ENCODE measurements at regions not wholly inside any gene's neighbourhood (a gene's known extent, or its start where the extent isn't known, plus 50 kb on each side); places are given as distances from the start of the nearest gene placed in this dataset.
"Not testable (repeated sequence)": the region's sequence is repeated elsewhere in the genome, so short reads cannot be mapped to it uniquely, and the experiment has no call there.

DNA sequence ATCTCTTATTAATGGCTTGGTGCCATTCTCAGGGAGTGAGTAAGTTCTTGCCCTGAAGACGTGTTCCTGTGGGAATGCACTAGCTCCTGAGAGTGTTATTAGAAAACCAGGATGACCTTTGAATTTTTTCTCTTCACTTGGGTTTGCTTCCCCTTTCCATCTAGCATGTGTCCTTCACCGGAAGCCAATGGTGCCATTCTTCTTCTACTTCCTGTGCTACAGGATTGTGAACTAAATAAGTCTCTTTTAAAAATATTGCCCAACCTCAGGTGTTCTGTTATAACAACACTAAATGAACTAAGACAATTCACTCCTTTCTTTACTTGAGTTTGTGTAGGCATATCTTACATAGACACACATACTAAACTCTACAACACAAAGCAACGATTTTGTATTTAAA, 447.0 kb downstream of the SOX11 start:
- no peak for DNase-seq (ENCODE audit: low read depth)

DNA sequence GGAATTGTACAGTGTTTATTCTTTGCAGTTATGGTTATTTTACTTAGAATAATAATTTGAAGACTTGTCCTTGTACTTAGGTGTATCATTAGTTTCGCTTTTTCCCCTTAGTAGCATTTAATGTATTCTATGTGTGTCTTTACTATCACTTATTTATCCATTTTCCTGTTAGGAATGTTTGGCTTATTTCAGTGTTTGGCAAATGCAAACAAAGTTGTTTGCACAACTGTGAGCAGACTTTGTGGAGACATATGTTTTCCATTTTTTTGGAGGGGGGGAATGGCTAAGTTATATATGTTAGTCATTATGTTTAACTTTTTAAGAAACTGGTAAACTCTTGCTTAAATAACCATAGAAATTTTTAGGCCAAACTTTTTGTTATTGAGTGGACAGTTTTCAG, 447.7 kb downstream of the SOX11 start:
- no peak for DNase-seq (ENCODE audit: low read depth)

DNA sequence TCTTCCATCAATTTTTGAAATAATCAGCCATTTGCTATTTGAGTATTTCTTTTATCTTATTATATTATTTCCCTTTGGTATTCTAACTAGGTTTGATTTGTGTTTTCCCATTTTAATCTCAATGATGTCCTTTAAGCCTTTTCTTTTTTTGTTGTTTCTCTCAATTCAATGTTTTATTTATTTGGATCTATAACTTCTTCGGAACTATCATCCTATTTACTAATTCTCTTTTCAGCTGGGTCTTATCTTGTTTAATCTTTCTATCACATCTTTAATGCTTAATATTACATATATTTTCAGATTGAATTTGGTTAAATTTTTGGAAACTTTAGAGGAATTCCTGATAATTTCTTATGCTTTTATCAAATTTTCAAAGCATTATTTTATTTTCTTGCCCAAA, 448.3 kb downstream of the SOX11 start:
- DNase-seq (ENCODE audit: low read depth), result no peak

DNA sequence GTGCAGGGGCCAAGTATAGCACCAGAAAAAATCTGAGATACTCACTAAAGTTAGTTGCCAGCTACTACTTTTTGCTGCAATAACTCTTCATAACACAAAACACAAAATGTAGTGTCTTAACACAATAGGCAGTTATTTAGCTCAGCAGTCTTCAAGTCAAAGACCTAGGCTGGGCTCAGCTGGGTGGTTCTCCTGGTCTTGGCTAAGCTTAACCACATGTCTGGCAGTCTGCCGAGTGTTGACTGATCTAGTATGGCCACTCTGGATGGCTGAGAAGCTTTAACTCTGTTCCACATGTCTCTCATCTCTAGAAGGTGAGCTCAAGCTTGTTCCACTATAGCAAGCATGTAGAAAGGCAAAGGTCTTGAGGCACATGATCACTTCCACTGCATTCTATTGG, 451.6 kb downstream of the SOX11 start:
- DNase-seq (ENCODE audit: low read depth), result no peak

DNA sequence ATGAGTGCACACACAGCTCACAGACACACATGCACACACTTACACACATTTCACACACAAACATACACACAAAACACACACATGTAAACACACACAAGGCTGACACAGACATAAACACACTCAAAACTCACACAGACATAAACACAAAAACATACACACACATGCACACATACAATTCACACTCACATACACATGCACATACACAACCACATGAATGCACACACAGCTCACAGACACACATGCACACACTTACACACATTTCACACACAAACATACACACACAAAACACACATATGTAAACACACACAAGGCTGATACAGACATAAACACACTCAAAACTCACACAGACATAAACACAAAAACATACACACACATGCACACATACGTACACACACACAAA, 455.0 kb downstream of the SOX11 start:
- DNase-seq (ENCODE audit: low read depth), result not testable (repeated sequence)

DNA sequence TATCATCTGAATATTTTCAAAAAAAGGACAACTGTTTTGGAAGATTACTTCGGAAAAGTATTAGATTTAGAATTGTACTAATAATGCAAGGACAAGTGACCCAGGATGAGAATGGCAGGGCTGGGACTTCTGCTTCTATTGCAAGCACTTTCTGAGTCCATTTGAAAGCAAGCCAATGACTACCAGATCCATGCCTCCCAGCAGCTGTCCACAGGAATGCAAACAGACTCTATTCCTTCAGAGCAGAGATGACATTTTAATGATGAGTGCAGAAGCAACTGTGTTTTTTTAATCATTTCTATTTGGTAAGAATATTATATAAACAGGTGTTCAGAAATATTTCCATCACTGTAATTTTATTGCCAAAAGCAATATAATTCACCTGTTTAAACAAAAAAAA, 456.7 kb downstream of the SOX11 start:
- DNase-seq (ENCODE audit: low read depth), result no peak

DNA sequence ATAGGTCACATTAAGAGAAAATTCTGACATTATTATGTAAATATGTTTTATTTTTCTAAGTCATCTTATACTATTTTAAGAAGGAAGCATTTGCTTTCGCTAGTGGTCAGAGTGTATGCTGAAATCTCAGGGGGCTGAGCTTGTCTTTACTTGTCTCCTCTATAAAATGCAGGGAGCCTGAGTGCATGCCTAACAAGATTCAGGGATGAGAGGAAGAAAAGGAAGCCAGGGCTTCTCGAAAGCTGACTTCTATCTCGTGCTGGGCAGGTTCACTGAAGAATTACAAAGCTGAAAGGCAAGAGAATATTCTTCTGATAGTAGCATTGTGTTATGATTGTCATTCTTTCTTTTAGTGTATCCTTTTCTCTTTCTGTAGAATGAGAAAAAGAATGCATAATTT, 467.4 kb downstream of the SOX11 start:
- DNase-seq (ENCODE audit: low read depth), result no peak

DNA sequence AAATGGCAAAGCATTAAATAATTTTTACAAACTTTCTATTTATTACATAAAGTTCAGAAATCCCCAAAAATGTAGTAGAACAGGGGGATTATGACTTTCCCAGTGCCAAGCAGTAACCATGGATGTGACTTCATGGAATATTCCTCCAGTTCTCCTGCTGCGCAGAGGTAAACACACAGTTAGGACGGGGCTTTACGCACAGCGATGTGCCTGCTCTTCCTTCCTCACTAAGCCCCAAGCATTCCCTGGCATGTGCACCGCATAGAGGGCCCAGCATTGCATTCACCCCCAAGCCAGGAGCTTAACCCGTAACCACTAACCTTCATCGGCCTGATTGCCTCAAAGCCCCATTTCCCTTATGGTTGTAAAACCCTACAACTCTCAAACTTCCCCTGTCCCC, 471.7 kb downstream of the SOX11 start:
- no peak for DNase-seq (ENCODE audit: low read depth)

DNA sequence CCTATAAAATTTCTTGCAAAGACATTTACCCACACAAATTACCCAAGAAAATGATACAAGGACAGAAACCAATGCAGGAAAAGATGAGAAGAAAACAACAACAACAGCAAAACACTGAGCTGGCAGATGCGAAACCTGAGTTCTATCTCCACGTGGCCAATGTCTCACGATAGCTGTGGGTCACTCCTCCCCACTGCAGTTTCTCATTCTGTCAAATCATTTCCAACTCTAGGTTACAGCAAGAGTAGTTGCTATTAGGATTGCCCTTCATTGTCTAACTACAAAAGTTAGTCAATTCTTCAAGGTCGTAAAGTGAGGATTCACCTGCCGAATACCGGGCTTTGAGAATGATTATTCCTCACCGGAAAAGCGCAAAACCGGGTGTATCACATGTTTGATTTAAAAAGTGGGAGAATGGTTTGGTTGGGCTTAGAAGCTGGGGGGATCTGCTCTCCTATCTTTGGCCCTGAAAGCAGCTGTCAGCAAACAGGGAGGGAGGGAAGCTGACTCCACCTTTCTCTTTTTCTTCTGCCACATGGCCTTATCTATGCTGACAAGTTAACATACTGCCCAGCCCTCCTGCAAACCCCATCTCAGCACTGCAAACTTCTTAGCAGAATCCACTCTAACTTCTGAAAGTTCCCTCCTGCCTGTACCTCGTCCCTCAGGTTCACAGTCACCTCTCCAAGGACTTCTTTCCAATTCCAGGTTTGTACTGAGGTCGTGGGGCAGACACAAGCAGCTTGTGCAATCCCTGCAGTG, 473.0 kb downstream of the SOX11 start:
- no peak for DNase-seq (ENCODE audit: low read depth)

DNA sequence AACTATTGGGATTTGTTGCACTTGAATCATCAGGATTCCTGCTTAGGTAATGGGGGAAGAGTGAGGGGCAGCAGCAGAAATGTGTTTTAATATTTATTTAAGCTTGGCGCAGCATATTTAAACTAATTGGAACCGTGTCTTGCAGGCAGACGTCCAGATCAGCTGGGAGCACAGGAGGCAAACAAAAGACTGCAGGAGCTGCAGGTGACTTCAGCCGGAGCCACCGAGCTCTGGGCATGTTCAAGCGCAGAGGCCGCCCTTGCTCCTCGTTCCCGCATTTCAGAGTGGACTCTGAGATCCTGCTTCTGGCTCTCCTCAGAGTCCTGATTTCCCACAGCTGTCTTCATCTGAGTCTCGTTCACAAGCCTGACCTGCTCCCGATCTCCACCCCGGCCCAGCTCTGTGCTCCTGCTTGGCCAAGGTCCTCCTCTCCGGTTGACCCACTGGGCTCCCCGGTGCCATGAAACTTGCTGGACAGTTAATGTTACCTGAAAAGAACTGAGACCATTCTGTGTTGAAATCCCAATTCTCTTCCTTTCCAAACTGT, 475.5 kb downstream of the SOX11 start:
- no peak for DNase-seq (ENCODE audit: low read depth)

DNA sequence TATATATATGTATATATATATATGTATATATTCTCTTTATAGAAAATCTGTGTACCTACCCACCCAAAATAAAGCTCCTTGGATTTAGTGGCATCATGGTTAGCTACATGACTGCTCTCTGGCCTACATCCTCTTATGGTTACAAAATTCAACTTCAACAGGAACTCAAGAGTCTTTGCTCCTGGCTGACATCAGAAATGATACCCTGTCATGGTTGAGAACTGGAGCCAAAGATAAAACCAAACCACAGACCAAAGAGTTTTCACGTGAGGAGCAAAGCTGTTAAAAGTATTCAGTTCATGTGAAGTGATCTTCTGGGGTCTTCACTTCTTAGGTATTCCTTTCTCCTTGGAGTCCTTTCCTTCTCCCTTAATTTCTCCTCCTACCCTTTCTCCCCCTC, 476.3 kb downstream of the SOX11 start:
- no peak for DNase-seq (ENCODE audit: low read depth)

DNA sequence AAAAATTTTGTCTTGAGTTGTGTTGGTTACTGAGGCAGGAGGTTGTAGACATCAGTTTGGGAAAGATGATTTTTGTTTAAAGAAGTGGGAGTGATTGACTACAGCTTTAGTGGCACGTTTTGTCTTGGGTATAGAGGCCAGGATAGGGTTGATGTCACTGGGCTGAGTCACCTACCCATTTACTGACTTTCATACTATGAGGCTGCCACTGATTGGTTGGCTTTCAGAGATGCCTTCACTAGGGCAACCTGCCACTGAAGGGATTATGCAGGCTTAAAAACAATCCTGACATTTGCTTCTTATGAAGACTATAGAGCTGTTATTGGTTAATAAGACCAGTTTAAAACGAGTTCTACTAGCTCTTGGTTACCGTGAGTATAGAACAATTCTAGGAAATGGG, 479.1 kb downstream of the SOX11 start:
- no peak for DNase-seq (ENCODE audit: low read depth)

DNA sequence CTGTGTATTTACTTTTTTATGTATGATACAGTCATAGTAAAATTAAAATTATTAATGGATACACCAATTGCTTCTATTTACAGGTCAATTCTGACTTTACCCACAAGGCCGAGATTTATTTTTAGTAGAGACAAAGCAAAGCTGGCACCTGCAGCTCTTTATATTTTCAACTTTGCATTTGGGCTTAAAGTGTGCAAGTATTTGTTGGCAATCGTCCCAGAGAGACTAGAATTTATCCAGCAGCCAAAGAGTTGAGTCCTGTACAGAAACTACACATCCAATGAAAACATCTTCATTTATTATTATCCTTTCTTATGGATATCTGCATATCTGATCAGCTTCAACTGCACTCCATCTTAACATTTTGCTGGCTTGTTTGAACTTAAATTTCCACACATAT, 485.6 kb downstream of the SOX11 start:
- DNase-seq (ENCODE audit: low read depth), result no peak

DNA sequence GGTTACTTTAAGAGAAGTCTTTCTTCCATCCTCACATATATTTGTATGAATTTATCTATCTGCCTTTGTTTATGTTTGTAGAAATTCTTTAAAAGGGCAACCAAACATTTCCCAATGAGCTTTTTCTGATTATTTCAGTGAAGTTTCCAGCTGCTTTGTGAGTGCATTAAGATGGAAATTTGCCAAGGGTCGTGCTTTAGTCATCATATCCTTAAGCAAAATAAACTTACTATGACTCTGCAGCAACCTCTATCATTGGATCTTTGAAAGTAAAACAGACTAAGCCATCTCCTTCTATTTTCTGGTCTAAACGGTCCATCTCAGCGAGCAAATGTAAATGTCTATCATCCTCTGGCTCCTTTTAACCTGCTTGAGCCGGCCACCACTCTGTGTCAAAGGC, 489.3 kb downstream of the SOX11 start:
- DNase-seq (ENCODE audit: low read depth), result no peak

DNA sequence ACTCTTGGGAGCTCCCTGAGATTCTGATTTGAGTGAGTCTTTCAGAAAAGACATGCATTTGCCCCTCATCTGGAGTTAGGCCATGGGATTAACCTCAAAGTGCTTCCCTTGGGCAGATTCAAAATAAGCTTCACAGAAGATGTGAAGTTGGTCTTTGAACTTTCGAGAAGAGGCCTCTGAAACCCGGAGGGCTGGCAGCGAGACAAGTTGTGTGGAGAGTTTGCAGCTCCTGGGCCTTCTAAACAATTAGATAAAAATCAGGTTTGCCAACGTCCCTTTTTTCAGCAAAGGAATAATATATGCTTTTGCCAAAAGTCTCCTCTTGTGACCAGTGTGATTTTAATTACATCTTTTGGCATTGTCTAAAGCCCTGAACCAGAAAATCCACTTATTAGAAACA, 489.7 kb downstream of the SOX11 start:
- no peak for DNase-seq (ENCODE audit: low read depth)

DNA sequence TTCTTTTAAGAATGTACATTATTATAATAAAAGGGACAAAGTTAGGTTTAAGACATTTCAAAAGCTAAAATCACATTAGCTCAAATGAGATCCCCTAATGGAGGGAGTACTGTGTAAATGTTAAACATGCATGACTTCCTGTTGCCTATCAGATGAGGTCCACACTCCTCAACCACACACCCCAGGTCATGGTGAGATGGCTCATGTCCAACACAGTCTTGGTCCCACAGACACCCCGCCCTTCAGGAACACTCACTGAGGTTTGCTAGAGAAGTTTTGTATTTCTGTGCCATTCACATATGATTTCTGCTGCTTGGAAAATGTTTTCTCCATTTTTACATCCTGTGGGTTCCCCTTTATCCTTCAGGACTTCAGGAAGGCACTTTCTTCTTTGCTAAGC, 491.0 kb downstream of the SOX11 start:
- no peak for DNase-seq (ENCODE audit: low read depth)

DNA sequence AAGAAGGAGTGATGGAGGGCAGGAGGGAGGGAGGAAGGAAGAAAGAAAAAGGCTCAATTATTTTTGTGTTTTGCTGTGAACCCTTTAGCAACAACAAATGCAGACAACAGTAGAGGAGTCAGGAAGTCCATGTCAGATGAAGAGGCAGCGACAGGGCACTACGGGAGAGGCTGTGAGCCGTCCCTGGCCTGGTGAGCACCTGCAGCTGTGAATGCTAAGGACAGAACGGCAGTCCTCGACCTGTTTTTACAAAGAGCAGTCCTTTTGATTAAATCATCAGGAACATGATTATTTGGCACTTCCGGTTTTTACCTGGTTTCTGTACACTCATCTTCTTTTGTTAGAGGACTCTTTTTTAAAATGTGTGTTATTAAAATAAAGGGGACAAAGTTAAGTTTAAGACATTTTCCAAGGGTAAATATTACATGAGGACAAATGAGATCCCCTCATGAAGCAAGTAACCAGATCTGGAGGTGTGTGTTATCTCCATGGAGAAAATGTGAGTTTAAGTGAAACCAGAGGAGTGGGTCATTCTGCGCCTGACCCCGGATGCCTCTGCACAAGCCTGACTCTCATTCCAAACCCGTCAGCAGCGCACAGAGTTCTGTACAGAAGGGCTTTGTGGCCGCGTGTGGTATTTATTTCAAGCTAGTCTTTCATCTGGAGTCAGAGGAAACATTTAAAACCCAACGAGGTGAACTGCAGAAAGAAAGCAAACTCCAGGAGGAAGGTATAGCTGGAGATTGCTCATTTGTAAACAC, 492.5 kb downstream of the SOX11 start:
- no peak for DNase-seq (ENCODE audit: low read depth)

DNA sequence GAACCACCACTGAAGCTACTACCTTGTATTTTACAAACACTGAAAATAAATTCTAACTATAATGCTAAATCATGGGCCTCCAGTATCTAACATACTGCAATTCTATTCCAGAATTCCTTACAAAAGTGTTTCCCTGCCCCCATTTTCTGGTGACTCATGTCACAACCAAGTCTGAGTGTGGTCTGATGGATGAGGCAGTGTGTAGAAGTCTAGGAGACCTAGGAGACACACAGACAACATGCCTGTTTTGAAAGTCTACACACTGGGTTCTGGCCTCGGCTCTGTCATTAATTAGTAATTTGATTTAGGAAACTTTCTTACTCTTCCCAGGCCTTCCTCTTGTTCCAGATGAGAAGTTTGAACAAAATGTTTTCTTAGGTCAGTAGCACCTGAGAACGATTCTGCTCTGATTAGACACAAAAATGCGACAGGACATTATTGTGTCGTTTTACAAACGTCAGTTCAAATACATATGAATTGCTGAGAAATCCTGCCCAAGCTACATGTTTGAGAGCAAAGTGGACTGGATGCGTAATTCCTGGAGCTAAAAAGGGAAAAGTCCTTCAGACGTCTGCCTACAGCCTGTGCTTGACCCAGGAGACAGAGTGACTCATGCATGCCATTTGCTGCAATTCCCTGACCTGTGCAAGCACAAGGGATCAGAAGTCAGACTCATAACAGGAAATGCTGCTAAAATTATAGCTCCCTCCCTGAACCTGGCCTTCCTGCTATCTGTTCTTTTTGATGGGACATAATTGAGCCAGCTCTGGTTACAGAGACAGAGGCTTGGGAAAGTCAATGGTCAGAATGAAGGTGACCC, 494.4 kb downstream of the SOX11 start:
- no peak for DNase-seq (ENCODE audit: low read depth)

DNA sequence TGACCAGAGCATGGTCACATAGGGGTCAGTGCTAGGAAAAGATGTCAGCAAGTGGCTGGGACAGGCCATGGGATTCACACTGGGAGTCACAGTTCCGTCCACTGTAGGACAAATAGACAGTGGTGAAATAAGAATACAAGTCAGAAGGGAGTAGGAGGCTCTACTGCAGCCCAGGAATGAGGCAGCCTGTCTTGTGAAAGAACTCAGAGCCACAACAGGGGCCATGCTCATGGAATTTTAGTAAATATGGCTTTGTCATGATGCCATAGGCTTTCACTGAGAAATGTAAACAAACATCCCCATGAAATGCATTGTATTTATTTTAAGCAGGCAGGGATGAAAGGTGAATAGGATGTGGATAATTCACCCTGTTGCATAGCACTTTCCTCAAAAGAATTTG, 504.3 kb downstream of the SOX11 start:
- no peak for DNase-seq (ENCODE audit: low read depth)

DNA sequence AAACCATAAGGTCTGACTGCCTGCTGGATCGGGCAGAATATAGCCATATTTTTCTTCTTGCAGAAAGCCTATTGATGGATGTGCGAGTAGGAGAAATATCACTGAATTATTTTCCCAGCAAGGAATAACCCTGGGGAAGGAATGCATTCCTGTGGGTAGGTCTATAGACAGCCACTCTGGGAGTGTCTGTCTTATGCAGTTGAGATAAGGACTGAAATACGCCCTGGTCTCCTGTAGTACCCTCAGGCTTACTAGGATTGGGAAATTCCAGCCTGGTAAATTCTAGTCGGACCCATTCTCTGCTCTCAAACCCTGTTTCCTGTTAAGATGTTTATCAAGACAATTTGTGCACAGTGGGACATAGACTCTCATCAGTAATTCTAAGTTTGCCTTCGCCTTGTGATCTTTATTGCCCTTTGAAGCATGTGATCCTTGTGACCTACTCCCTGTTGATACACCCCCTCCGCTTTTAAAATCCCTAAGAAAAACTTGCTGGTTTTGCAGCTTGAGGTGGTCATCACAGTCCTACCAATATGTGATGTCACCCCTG, 506.3 kb downstream of the SOX11 start:
- DNase-seq (ENCODE audit: low read depth), result not testable (repeated sequence)

DNA sequence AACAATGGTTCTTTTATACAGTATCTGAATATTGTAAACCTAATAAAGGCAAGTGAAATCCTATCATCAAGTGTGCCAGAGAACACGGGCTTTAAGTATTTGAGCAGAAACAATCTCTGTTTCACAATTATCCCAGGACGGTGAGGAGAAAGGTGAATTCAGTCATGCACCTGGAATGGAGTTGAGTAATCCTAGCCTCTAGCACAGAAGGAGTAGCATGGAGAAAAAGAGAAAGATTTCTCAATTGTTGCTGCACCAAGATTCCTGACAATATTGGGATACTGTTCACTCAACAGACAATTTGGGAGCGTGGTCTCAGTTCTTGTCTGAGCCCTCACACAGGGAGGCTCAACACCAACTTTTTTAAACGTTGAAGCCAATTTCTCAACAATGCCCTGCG, 510.6 kb downstream of the SOX11 start:
- DNase-seq (ENCODE audit: low read depth), result no peak

DNA sequence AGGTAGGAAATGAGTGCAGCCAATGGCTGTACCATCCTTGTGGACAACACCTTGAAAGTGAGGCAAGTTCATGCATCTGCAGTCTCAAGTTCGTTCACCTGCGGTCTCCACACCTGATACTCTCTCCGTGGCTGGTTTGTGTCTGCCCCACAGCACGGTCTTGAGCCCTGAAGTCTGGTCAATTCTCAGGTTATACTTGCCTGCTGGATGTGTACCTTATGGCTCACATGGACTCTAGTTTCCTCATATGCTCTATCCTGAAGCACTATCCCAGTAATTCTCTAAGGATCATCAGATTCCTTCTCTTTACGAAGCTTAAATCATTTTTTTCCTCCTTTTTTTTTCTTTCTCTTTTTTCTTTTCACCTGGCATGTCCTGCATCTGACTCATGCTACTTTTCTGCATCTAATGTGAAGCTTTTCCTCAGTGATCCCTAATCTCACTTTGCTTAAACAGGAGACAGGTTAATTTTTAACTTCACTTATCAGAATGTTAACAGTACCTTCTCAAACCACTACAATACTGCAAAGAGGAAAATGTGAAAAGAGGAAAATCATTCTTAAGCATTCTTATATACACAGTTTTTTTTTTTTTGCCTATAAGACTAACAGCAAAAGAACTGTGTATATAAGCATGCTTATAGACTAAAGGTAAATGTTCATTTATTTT, 511.2 kb downstream of the SOX11 start:
- no peak for DNase-seq (ENCODE audit: low read depth)
